ENCODE measurements at regions not wholly inside any gene's neighbourhood (a gene's known extent, or its start where the extent isn't known, plus 50 kb on each side); places are given as distances from the start of the nearest gene placed in this dataset.

DNA sequence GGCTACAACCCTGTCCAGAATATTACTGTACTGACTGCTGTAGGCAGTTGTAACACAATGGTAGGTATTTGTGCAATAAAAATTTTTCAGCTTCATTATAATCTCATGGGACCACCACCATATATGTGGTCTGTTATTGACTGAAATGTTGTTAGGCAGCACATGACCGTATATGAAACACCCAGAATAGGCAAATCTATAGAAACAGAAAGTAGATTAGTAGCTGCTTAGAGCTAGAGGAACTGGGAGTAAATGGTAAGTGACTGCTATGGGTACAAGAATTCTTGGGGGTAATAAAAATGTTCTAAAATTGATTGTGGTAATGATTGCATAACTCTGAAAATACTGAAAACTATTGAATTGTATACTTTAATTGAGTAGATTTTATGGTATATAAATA lies 185.7 kb downstream of the ESM1 start:
- TF ChIP-seq POLR2A (IDR thresholded peaks at IDR 0.05; ENCODE audit: low read length) (no peak), GATA1 (IDR thresholded peaks at IDR 0.05; ENCODE audit: low read depth, low read length) (no peak)
